Cortex of kidney (tissue), 1 donor: ENCODE measurements at regions not wholly inside any gene's neighbourhood (a gene's known extent, or its start where the extent isn't known, plus 50 kb on each side); places are given as distances from the start of the nearest gene placed in this dataset.
"Not testable (repeated sequence)": the region's sequence is repeated elsewhere in the genome, so short reads cannot be mapped to it uniquely, and the experiment has no call there.

Source experiments
- DNase-seq: peaks from one replicate; lab custom pipeline; 2025; lab: John Stamatoyannopoulos, UW

DNA sequence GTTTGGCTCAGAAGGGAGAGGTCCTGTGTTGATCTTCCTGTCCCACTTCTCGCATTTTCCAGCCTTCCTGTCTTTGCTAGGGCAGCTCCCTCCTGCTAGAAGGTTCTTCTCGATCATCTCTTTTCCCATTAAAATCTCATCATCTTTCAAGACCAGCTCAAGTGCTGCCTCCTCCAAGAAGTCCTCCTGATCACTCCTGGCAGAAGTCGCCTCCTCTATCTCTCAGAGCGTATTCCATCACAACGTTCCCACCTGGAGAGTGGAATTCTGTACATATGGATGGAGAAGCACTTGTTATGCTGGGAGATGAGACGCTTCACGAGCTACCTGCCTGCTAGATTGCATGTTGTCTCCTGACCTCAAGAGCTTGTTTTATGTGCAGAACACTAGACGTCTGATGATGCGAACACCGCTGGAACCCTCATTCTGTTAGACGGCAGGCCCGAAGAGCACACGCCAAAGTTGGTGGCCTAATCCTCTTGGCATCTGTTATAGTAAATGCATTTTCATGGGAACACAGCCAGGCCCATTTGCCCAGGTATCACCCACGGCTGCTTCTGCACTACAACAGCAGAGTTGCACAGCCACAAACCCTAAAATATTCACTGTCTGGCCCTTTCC, 68.0 kb upstream of the INSIG1 start:
- no peak for DNase-seq

- DNase-seq = no peak
Observed at GRCh38 chr7:155230169-155230593, 67.5 kb upstream of the INSIG1 start.

DNA sequence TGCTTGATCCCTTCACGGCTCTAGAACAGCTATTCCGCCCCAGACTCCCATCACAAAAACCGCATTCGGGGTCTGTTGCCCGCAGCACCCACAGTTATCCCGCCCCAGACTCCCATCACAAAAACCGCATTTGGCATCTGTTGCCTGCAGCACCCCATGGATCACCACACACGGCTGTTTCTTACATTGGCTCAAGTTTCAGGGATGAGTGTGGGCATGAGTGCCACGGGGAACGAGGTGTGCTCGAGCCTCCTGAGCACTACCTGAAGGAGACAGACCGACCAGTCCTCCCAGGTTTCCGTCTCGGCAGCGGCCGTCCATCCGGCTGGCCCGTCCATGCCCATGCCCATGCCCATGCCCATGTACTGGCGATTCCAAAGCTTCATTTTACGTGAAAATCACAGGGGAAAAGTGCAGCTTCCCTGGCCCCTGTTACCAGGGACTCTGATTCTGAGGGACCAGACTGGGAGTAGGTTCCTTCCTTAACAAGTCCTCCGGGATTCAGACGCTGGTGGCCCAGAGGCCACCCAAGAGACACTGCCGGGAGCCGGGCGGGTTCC, 66.4 kb upstream of the INSIG1 start:
- no peak for DNase-seq

DNA sequence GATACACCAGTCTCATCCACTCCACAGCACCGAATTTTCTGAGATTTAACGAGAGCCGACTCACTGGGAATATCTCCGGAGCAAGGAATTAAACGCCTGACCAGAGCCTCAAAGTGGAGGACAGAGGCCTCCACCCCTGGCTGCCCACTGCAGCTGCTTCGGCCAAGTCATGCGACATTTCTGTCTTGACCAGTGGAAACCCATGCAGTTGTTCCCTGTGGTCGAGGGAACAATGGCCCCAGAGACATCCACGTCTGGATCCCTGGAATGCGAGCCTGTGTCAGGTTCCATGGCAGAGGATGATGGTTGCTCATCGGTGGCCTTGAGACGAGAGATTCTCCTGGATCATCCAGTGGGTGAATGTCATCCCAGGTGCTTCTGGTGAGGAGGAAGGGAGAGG, 65.7 kb upstream of the INSIG1 start:
- no peak for DNase-seq

DNA sequence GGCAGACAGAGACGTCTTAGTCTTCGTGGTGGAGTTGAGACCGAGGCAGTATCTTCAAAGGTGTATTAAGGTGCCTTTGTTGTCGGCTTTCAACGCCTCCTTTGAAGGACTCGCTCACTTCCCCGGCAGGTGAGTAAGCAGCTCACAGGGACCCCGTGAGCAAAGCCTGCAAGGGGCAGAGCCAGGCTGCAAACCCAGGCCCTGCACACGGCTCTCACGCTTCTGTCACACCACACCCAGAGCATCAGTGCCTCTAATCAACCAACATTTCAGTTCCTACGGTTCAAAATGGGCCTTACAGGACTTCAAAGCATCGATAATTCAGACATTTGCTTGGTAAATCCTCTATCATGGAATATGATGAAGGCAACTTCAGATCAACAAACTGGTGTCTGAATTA, 64.8 kb upstream of the INSIG1 start:
- no peak for DNase-seq

- no peak for DNase-seq
Observed at GRCh38 chr7:155233311-155234157, 64.1 kb upstream of the INSIG1 start.

DNA sequence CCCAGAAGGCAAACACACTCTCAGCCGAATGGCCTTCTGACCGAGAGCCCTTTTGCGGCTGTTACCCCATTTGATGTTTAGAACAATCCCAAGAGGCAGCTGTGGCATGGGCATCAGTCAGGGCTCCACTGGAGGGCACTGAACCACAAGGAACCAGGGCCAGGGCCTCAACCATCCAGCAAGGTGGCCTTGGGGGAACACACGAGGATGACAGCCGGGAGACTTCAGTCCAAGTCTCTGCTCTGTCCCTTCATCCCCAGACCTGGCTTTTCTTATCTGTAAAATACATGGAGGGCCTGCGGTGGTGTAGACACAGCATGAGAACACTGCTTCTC, 63.6 kb upstream of the INSIG1 start:
- DNase-seq = no peak

DNA sequence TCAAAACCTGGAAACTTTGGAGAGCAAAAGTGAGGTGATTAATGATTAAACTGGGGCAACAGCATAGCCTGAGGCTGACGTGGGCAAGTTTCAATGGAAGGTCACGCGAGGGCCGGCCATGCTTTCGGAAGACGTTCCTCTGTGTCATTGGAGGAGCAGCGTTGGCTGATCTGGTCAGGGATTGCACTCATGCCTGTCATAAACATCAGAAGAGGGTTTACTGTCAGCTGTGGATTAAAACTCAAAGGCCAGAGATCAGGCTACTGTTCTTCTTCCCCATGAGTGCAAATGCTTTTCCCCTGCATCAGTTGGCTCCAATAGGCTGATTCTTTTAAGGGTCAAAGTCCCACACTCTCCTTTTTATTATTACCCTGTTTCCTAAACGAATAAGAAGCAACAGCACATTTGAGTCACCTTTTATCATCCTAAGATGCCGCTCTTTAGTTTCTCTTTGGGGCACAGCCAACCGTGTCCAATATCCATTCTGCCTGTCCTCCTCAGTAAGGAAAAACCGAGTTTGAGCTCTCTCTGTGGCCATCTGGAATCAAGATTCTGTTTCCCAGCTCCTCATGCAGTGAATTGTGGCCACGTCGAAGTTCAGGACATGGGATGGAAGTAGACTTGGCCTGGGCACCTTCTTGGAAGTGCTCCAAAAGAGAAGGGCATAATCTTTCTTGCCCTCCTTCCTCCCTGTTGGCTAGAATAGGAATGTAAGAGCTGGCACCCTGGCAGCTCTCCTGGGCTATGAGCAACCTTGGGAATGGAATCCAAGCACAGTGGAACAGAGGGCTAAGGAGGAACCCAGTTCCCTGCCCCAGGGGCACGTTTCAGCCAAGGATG, 62.5 kb upstream of the INSIG1 start:
- DNase-seq = no peak

DNA sequence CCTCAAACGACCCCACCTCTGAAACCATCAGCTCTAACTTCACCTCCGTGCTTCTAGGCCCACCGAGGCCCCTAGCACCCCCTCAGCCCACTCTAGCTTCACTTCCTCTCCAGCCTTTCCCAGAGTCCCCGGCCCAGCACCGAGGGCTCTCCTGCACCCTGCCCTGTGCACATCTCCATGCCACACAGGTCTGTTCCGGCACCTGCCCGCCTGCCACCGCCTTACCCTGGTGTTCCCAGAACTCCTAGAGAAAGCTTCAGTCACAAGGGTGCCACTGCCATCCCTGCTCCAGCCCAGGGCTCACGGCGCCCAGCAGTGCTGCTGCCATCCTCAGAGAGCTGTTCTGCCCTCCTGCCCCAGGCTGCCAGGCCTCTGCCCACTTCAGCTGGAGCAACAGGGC, 61.3 kb upstream of the INSIG1 start:
- DNase-seq = no peak

- DNase-seq = no peak
Observed at GRCh38 chr7:155237297-155237696, 60.4 kb upstream of the INSIG1 start.

DNA sequence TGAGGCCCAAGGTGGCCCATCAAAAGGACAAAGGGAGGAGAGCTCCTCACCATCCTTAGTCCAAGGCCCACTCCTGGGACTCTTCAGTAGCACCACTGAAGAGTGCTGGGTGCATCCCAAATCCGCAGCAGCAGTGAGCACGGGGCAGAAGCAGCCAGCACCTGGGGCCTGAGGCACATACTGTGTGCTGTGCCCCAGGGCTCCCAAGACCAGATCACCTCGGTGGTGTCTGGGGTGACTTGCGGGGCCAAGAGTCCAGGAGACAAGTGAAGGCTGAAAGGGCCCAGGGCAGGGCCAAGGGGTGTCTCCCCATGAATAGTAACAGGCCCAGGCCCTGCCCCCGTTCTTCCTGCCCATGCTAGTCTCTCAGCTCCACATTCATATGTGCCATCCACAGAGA, 59.9 kb upstream of the INSIG1 start:
- DNase-seq = no peak

- DNase-seq = not testable (repeated sequence)
Observed at GRCh38 chr7:155239431-155240087, 58.1 kb upstream of the INSIG1 start.

GRCh38 chr7:155244675-155245074, 53.0 kb upstream of the INSIG1 start:
- DNase-seq = no peak

GRCh38 chr7:155247479-155248365, 50.0 kb upstream of the INSIG1 start:
- no peak for DNase-seq
